Aorta (tissue), 5 donors: ENCODE measurements at regions not wholly inside any gene's neighbourhood (a gene's known extent, or its start where the extent isn't known, plus 50 kb on each side); places are given as distances from the start of the nearest gene placed in this dataset.

Experiments used
- ATAC-seq: fragments of 200-7000 bp; cut with Tn5 transposase; one replicate; pipeline ENCODE4 v1.9.1; 2022; ENCODE audit warnings: moderate library complexity; ENCODE audit not compliant: low FRiP score
- DNase-seq, 2 donors: peaks; one replicate each; pipeline ENCODE4 v3.0.0-alpha.2; 2020
- H3K27ac ChIP-seq, 2 donors: one replicate each; pipeline ENCODE4 v1.5.1; 2013; ENCODE audit warnings: low read length in 2 of 2, mild to moderate bottlenecking in 2 of 2, moderate library complexity in 2 of 2, control low read depth in 1 of 2, inconsistent platforms in 1 of 2, low read depth in 1 of 2
- H3K27me3 ChIP-seq, 2 donors: one replicate each; pipeline ENCODE4 v1.6.1; 2013; ENCODE audit warnings: control low read depth in 1 of 2, low read length in 1 of 2, mild to moderate bottlenecking in 1 of 2, moderate library complexity in 1 of 2; ENCODE audit not compliant: insufficient read depth in 2 of 2, control insufficient read depth in 1 of 2
- H3K36me3 ChIP-seq, 2 donors: one replicate each; pipeline ENCODE4 v1.6.1; 2013; ENCODE audit warnings: control low read depth in 1 of 2, low read length in 1 of 2, mild to moderate bottlenecking in 1 of 2; ENCODE audit not compliant: insufficient read depth in 2 of 2, control insufficient read depth in 1 of 2
- H3K4me1 ChIP-seq, 2 donors: one replicate each; pipeline ENCODE4 v1.6.1; 2013; ENCODE audit warnings: low read length in 2 of 2, control low read depth in 1 of 2, mild to moderate bottlenecking in 1 of 2, moderate library complexity in 1 of 2; ENCODE audit not compliant: insufficient read depth in 2 of 2, control insufficient read depth in 1 of 2
- H3K4me3 ChIP-seq, 2 donors: one replicate each; pipeline ENCODE4 v1.5.1; 2013; ENCODE audit warnings: low read length in 2 of 2, control low read depth in 1 of 2, mild to moderate bottlenecking in 1 of 2
- H3K9me3 ChIP-seq: one replicate; pipeline ENCODE4 v1.6.1; 2013; ENCODE audit warnings: mild to moderate bottlenecking, low read length; ENCODE audit not compliant: control insufficient read depth
- WGBS, 2 donors: extraction: QIAGEN DNeasy Blood & Tissue Kit; methylation state at CpG; one replicate each; pipeline ENCODE4 v1.1.7; 2013; 5-methylcytosine and 5-hydroxymethylcytosine counted together
- intact Hi-C, 2 donors: fragments of 100-400 bp; cut with DNase I; formaldehyde crosslinking; loops; one replicate each; pipeline versions ENCODE4 v1.14.2 to v1.15.0; 2022
- donor health status: healthy with polysubstance abuse.
- donor health status: Bipolar disorder and iron deficiency.
- donor health status: DM: no; HTN: no; CAD: no.
- donor health status: DM: no; HTN: no; CAD: no.
- donor health status: DM: yes; HTN: yes; CAD: no.

GRCh38 chr3:10678796-10679376, 137.1 kb upstream of the SLC6A11 start:
- peaks cover 0 to 2% of the 10 kb centered on the region in 2 donors for H3K27me3 ChIP-seq

GRCh38 chr3:10680796-10681195, 135.2 kb upstream of the SLC6A11 start:
- intact Hi-C loops = no loop called here
- no peak for DNase-seq
- Histone ChIP-seq H3K27me3 (peaks cover 0 to 2% of the 10 kb centered on the region in 2 donors), H3K4me1 (no peaks in the 10 kb centered on the region), H3K9me3 (peaks cover 2% of the 10 kb centered on the region), H3K36me3 (no peaks in the 10 kb centered on the region), H3K27ac (no peak overlapping the region), H3K4me3 (no peak overlapping the region)
- ATAC-seq = no peak
- 86 to 87% methylated on average over 7 of the region's 7 CpGs for WGBS, 2 donors

More at GRCh38 chr3:10678796-10679376, 137.1 kb upstream of the SLC6A11 start:
- Histone ChIP-seq H3K4me1 (no peaks in the 10 kb centered on the region), H3K9me3 (peaks cover 2% of the 10 kb centered on the region), H3K27ac (no peak overlapping the region), H3K36me3 (no peaks in the 10 kb centered on the region), H3K4me3 (no peak overlapping the region)
- 66% methylated on average over 2 of the region's 2 CpGs for WGBS, 2 donors
- intact Hi-C loops = no loop called here
- DNase-seq (no peak), ATAC-seq (no peak)

GRCh38 chr3:10682692-10683091, 133.3 kb upstream of the SLC6A11 start:
- H3K36me3 ChIP-seq = no peaks in the 10 kb centered on the region
- H3K4me1 ChIP-seq = no peaks in the 10 kb centered on the region
- DNase-seq = no peak
- H3K27me3 ChIP-seq = no peaks in the 10 kb centered on the region
- ATAC-seq = no peak
- intact Hi-C loops = no loop called here
- no peak overlapping the region for H3K27ac ChIP-seq
- WGBS, 2 donors = 50 to 67% methylated on average over 4 of the region's 4 CpGs
- no peaks in the 10 kb centered on the region for H3K9me3 ChIP-seq
- no peak overlapping the region for H3K4me3 ChIP-seq

GRCh38 chr3:10683106-10683505, 132.9 kb upstream of the SLC6A11 start:
- H3K4me3 ChIP-seq = no peak overlapping the region
- ATAC-seq (no peak), DNase-seq (no peak)
- no peaks in the 10 kb centered on the region for H3K9me3 ChIP-seq
- intact Hi-C loops = no loop called here
- H3K4me1 ChIP-seq = no peaks in the 10 kb centered on the region
- no peaks in the 10 kb centered on the region for H3K36me3 ChIP-seq
- WGBS, 2 donors = 0% methylated on average over 1 of the region's 1 CpG
- H3K27ac ChIP-seq = no peak overlapping the region
- H3K27me3 ChIP-seq = no peaks in the 10 kb centered on the region

GRCh38 chr3:10688126-10688525, 127.9 kb upstream of the SLC6A11 start:
- Histone ChIP-seq H3K4me1 (no peaks in the 10 kb centered on the region), H3K36me3 (no peaks in the 10 kb centered on the region), H3K9me3 (no peaks in the 10 kb centered on the region), H3K27me3 (no peaks in the 10 kb centered on the region), H3K4me3 (no peak overlapping the region), H3K27ac (no peak overlapping the region)
- intact Hi-C loops = no loop called here
- 30 to 47% methylated on average over 1 of the region's 1 CpG for WGBS, 2 donors
- ATAC-seq = no peak
- no peak for DNase-seq

GRCh38 chr3:10688548-10689172, 127.4 kb upstream of the SLC6A11 start:
- Histone ChIP-seq H3K36me3 (no peaks in the 10 kb centered on the region), H3K9me3 (no peaks in the 10 kb centered on the region), H3K4me1 (no peaks in the 10 kb centered on the region), H3K4me3 (no peak overlapping the region), H3K27ac (no peak overlapping the region), H3K27me3 (no peaks in the 10 kb centered on the region)
- WGBS, 2 donors = 88 to 92% methylated on average over 8 of the region's 8 CpGs
- ATAC-seq (no peak), DNase-seq (no peak)
- intact Hi-C loops = no loop called here

GRCh38 chr3:10692039-10692622, 123.9 kb upstream of the SLC6A11 start:
- intact Hi-C loops = no loop called here
- Histone ChIP-seq H3K9me3 (no peaks in the 10 kb centered on the region), H3K4me3 (no peak overlapping the region), H3K27me3 (no peaks in the 10 kb centered on the region), H3K4me1 (peaks cover 2 to 4% of the 10 kb centered on the region in 2 donors), H3K36me3 (no peaks in the 10 kb centered on the region), H3K27ac (no peak overlapping the region)
- DNase-seq (no peak), ATAC-seq (no peak)
- WGBS, 2 donors = 15 to 25% methylated on average over 11 of the region's 11 CpGs

- H3K4me1 ChIP-seq = peaks cover 2 to 4% of the 10 kb centered on the region in 2 donors
- WGBS, 2 donors = 56 to 67% methylated on average over 4 of the region's 4 CpGs
- H3K27me3 ChIP-seq = no peaks in the 10 kb centered on the region
- H3K9me3 ChIP-seq = no peaks in the 10 kb centered on the region
- no peak overlapping the region for H3K27ac ChIP-seq
- H3K4me3 ChIP-seq = no peak overlapping the region
- no peak for ATAC-seq
- H3K36me3 ChIP-seq = no peaks in the 10 kb centered on the region
- intact Hi-C loops = no loop called here
- no peak for DNase-seq
Observed at GRCh38 chr3:10693457-10693856, 122.6 kb upstream of the SLC6A11 start.

GRCh38 chr3:10694179-10694578, 121.8 kb upstream of the SLC6A11 start:
- H3K27me3 ChIP-seq = no peaks in the 10 kb centered on the region
- H3K4me1 ChIP-seq = peaks cover 2 to 4% of the 10 kb centered on the region in 2 donors
- DNase-seq (no peak), ATAC-seq (no peak)
- H3K9me3 ChIP-seq = no peaks in the 10 kb centered on the region
- 74 to 82% methylated on average over 4 of the region's 4 CpGs for WGBS, 2 donors
- intact Hi-C loops = no loop called here
- H3K27ac ChIP-seq = no peak overlapping the region
- no peaks in the 10 kb centered on the region for H3K36me3 ChIP-seq
- no peak overlapping the region for H3K4me3 ChIP-seq
